ENCODE measurements at regions not wholly inside any gene's neighbourhood (a gene's known extent, or its start where the extent isn't known, plus 50 kb on each side); places are given as distances from the start of the nearest gene placed in this dataset.

- ATAC-seq, result no peak
- TF ChIP-seq OSR1 (CRISPR knock-in tag; IDR thresholded peaks at IDR 0.05) (no peak), CSDC2 (CRISPR knock-in tag; IDR thresholded peaks at IDR 0.05) (no peak), ZNF8 (CRISPR knock-in tag; IDR thresholded peaks at IDR 0.05) (no peak), ISL1 (CRISPR knock-in tag; IDR thresholded peaks at IDR 0.05) (no peak), SNAI2 (CRISPR knock-in tag; IDR thresholded peaks at IDR 0.05) (no peak), ZNF70 (CRISPR knock-in tag; IDR thresholded peaks at IDR 0.05) (no peak), GLIS3 (CRISPR knock-in tag; IDR thresholded peaks at IDR 0.05) (no peak), PPARA (CRISPR knock-in tag; IDR thresholded peaks at IDR 0.05; ENCODE audit: borderline replicate concordance) (no peak), ZFP30 (CRISPR knock-in tag; IDR thresholded peaks at IDR 0.05) (no peak), POU6F1 (CRISPR knock-in tag; IDR thresholded peaks at IDR 0.05; ENCODE audit: borderline replicate concordance, low read depth) (no peak), ZNF565 (CRISPR knock-in tag; conservative IDR thresholded peaks at IDR 0.05; ENCODE audit: low read depth) (no peak)
Measured at GRCh38 chr4:147328189-147328588, 152.7 kb upstream of the EDNRA start.

- ATAC-seq, result no peak
- no peak for TF ChIP-seq GLIS3 (CRISPR knock-in tag; IDR thresholded peaks at IDR 0.05)
Measured at GRCh38 chr4:147328756-147329446, 152.0 kb upstream of the EDNRA start.

GRCh38 chr4:147332091-147332490 is 148.8 kb upstream of the EDNRA start:
- ATAC-seq, result no peak
- no peak for TF ChIP-seq TSHZ2 (CRISPR knock-in tag; IDR thresholded peaks at IDR 0.05)
- no peak for TF ChIP-seq ZFP30 (CRISPR knock-in tag; IDR thresholded peaks at IDR 0.05)
- no peak for TF ChIP-seq GLIS3 (CRISPR knock-in tag; IDR thresholded peaks at IDR 0.05)
- TF ChIP-seq ZFP3 (CRISPR knock-in tag; IDR thresholded peaks at IDR 0.05), result no peak
- TF ChIP-seq PPARA (CRISPR knock-in tag; IDR thresholded peaks at IDR 0.05; ENCODE audit: borderline replicate concordance), result no peak
- TF ChIP-seq CREB5 (CRISPR knock-in tag; IDR thresholded peaks at IDR 0.05; ENCODE audit: low read depth), result no peak
- no peak for TF ChIP-seq ISL1 (CRISPR knock-in tag; IDR thresholded peaks at IDR 0.05)
- TF ChIP-seq ESRRG (CRISPR knock-in tag; IDR thresholded peaks at IDR 0.05), result no peak
- no peak for TF ChIP-seq ZNF70 (CRISPR knock-in tag; IDR thresholded peaks at IDR 0.05)
- TF ChIP-seq OSR1 (CRISPR knock-in tag; IDR thresholded peaks at IDR 0.05), result no peak
- TF ChIP-seq PATZ1 (CRISPR knock-in tag; IDR thresholded peaks at IDR 0.05; ENCODE audit: borderline replicate concordance), result no peak
- TF ChIP-seq CSDC2 (CRISPR knock-in tag; IDR thresholded peaks at IDR 0.05), result no peak
- no peak for TF ChIP-seq SNAI2 (CRISPR knock-in tag; IDR thresholded peaks at IDR 0.05)
- TF ChIP-seq POU6F1 (CRISPR knock-in tag; IDR thresholded peaks at IDR 0.05; ENCODE audit: borderline replicate concordance, low read depth), result no peak
- TF ChIP-seq TCF4 (CRISPR knock-in tag; IDR thresholded peaks at IDR 0.05; ENCODE audit: borderline replicate concordance), result no peak
- TF ChIP-seq RARB (CRISPR knock-in tag; IDR thresholded peaks at IDR 0.05), result no peak
- no peak for TF ChIP-seq ZNF8 (CRISPR knock-in tag; IDR thresholded peaks at IDR 0.05)
- no peak for TF ChIP-seq BACH2 (CRISPR knock-in tag; IDR thresholded peaks at IDR 0.05; ENCODE audit: borderline replicate concordance)
- no peak for TF ChIP-seq CSRNP3 (CRISPR knock-in tag; IDR thresholded peaks at IDR 0.05)
